ENCODE measurements at regions not wholly inside any gene's neighbourhood (a gene's known extent, or its start where the extent isn't known, plus 50 kb on each side); places are given as distances from the start of the nearest gene placed in this dataset.

GRCh38 chr1:63134501-63135173 lies 187.7 kb upstream of the FOXD3 start:
- TF ChIP-seq CTCF (IDR thresholded peaks at IDR 0.05) (no peak), POLR2AphosphoS5 (IDR thresholded peaks at IDR 0.05) (no peak)

Measured in prostate gland (tissue), 2 donors.